ENCODE measurements at regions not wholly inside any gene's neighbourhood (a gene's known extent, or its start where the extent isn't known, plus 50 kb on each side); places are given as distances from the start of the nearest gene placed in this dataset.

GRCh38 chr10:2214092-2214491 is 476.8 kb upstream of the ADARB2 start:
- TF ChIP-seq POLR2A (IDR thresholded peaks at IDR 0.05) (no peak), POLR2AphosphoS5 (IDR thresholded peaks at IDR 0.05) (no peak)
- TF ChIP-seq, protein P1, sequence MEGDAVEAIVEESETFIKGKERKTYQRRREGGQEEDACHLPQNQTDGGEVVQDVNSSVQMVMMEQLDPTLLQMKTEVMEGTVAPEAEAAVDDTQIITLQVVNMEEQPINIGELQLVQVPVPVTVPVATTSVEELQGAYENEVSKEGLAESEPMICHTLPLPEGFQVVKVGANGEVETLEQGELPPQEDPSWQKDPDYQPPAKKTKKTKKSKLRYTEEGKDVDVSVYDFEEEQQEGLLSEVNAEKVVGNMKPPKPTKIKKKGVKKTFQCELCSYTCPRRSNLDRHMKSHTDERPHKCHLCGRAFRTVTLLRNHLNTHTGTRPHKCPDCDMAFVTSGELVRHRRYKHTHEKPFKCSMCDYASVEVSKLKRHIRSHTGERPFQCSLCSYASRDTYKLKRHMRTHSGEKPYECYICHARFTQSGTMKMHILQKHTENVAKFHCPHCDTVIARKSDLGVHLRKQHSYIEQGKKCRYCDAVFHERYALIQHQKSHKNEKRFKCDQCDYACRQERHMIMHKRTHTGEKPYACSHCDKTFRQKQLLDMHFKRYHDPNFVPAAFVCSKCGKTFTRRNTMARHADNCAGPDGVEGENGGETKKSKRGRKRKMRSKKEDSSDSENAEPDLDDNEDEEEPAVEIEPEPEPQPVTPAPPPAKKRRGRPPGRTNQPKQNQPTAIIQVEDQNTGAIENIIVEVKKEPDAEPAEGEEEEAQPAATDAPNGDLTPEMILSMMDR (IDR thresholded peaks at IDR 0.05 in 8 of 11, conservative IDR thresholded peaks at IDR 0.05 in 3 of 11): no peak

Data from spleen (tissue), 7 donors.